GM23338 (cell line): ENCODE measurements at regions not wholly inside any gene's neighbourhood (a gene's known extent, or its start where the extent isn't known, plus 50 kb on each side); places are given as distances from the start of the nearest gene placed in this dataset.

Experiments
- CREB1 ChIP-seq: fragments of 250-450 bp; sonication (Bioruptor Pico); IDR thresholded peaks from 2 replicates; pipeline ENCODE4 v1.5.0; 2020; ENCODE audit warnings: low read depth, mild to moderate bottlenecking, moderate library complexity
- EZH2 ChIP-seq: fragments of 200-600 bp; sonication (generic); IDR thresholded peaks from one replicate; pipeline ENCODE4 v1.8.0; 2017; ENCODE audit warnings: antibody characterized with exemption, mild to moderate bottlenecking, low read depth; ENCODE audit not compliant: unreplicated experiment
- EZH2phosphoT487 ChIP-seq: fragments of 200-600 bp; sonication (generic); IDR thresholded peaks from one replicate; pipeline ENCODE4 v1.8.1; 2018; ENCODE audit warnings: antibody characterized with exemption; ENCODE audit not compliant: unreplicated experiment
- NANOG ChIP-seq: IDR thresholded peaks from 2 replicates; pipeline ENCODE4 v1.6.1; 2016; ENCODE audit warnings: antibody characterized with exemption, borderline replicate concordance
- STAT1 ChIP-seq: IDR thresholded peaks from one replicate; pipeline ENCODE4 v1.6.1; 2016; ENCODE audit warnings: antibody characterized with exemption; ENCODE audit not compliant: unreplicated experiment
- ZNF331 ChIP-seq: fragments of 250-450 bp; sonication (Bioruptor Pico); IDR thresholded peaks from 2 replicates; pipeline ENCODE4 v1.5.0; 2020; ENCODE audit warnings: low read depth, mild to moderate bottlenecking, moderate library complexity
- TF ChIP-seq, protein P1 (sequence below): fragments of 250-450 bp; sonication (Bioruptor Pico); IDR thresholded peaks from 2 replicates; pipeline ENCODE4 v1.5.0; 2020; ENCODE audit warnings: mild to moderate bottlenecking, moderate library complexity
- TF ChIP-seq, protein P2 (sequence below), 2 experiments: fragments of 200-600 bp in 1 of 2; sonication (generic) in 1 of 2; conservative IDR thresholded peaks; 2 replicates each; pipeline versions ENCODE4 v1.5.1 to v1.6.1; 2016 to 2017; ENCODE audit warnings: antibody characterized with exemption in 2 of 2, low read depth in 2 of 2, mild to moderate bottlenecking in 2 of 2, moderate library complexity in 1 of 2
- TF ChIP-seq, protein P3 (sequence below): IDR thresholded peaks from one replicate; pipeline ENCODE4 v1.6.1; 2018; ENCODE audit warnings: antibody characterized with exemption; ENCODE audit not compliant: unreplicated experiment

DNA sequence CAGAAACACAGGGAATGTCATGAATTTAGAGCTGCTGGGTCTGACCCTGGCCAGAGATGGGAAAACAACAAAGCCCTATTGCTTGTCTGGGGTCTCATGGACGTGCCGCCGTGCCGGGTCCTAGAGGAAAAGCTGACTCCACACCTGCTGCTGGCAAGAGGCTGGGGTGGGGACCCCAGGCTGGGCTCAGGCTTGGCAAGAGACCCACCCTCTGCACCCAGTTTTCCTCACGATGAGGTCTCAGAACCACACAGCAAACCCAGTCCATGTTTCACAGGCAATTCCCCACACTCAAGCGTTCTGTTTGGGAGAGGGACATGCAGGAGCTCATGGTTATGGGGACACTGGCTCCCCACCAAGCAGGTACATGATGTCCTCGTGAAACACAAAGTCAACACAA is 367.3 kb upstream of the SALL3 start (continued):
- TF ChIP-seq, protein P1, sequence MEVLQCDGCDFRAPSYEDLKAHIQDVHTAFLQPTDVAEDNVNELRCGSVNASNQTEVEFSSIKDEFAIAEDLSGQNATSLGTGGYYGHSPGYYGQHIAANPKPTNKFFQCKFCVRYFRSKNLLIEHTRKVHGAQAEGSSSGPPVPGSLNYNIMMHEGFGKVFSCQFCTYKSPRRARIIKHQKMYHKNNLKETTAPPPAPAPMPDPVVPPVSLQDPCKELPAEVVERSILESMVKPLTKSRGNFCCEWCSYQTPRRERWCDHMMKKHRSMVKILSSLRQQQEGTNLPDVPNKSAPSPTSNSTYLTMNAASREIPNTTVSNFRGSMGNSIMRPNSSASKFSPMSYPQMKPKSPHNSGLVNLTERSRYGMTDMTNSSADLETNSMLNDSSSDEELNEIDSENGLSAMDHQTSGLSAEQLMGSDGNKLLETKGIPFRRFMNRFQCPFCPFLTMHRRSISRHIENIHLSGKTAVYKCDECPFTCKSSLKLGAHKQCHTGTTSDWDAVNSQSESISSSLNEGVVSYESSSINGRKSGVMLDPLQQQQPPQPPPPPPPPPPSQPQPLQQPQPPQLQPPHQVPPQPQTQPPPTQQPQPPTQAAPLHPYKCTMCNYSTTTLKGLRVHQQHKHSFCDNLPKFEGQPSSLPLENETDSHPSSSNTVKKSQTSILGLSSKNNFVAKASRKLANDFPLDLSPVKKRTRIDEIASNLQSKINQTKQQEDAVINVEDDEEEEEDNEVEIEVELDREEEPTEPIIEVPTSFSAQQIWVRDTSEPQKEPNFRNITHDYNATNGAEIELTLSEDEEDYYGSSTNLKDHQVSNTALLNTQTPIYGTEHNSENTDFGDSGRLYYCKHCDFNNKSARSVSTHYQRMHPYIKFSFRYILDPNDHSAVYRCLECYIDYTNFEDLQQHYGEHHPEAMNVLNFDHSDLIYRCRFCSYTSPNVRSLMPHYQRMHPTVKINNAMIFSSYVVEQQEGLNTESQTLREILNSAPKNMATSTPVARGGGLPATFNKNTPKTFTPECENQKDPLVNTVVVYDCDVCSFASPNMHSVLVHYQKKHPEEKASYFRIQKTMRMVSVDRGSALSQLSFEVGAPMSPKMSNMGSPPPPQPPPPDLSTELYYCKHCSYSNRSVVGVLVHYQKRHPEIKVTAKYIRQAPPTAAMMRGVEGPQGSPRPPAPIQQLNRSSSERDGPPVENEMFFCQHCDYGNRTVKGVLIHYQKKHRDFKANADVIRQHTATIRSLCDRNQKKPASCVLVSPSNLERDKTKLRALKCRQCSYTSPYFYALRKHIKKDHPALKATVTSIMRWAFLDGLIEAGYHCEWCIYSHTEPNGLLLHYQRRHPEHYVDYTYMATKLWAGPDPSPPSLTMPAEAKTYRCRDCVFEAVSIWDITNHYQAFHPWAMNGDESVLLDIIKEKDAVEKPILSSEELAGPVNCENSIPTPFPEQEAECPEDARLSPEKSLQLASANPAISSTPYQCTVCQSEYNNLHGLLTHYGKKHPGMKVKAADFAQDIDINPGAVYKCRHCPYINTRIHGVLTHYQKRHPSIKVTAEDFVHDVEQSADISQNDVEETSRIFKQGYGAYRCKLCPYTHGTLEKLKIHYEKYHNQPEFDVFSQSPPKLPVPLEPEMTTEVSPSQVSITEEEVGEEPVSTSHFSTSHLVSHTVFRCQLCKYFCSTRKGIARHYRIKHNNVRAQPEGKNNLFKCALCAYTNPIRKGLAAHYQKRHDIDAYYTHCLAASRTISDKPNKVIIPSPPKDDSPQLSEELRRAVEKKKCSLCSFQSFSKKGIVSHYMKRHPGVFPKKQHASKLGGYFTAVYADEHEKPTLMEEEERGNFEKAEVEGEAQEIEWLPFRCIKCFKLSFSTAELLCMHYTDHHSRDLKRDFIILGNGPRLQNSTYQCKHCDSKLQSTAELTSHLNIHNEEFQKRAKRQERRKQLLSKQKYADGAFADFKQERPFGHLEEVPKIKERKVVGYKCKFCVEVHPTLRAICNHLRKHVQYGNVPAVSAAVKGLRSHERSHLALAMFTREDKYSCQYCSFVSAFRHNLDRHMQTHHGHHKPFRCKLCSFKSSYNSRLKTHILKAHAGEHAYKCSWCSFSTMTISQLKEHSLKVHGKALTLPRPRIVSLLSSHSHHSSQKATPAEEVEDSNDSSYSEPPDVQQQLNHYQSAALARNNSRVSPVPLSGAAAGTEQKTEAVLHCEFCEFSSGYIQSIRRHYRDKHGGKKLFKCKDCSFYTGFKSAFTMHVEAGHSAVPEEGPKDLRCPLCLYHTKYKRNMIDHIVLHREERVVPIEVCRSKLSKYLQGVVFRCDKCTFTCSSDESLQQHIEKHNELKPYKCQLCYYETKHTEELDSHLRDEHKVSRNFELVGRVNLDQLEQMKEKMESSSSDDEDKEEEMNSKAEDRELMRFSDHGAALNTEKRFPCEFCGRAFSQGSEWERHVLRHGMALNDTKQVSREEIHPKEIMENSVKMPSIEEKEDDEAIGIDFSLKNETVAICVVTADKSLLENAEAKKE (CRISPR knock-in tag) = no peak
- TF ChIP-seq, protein P2, sequence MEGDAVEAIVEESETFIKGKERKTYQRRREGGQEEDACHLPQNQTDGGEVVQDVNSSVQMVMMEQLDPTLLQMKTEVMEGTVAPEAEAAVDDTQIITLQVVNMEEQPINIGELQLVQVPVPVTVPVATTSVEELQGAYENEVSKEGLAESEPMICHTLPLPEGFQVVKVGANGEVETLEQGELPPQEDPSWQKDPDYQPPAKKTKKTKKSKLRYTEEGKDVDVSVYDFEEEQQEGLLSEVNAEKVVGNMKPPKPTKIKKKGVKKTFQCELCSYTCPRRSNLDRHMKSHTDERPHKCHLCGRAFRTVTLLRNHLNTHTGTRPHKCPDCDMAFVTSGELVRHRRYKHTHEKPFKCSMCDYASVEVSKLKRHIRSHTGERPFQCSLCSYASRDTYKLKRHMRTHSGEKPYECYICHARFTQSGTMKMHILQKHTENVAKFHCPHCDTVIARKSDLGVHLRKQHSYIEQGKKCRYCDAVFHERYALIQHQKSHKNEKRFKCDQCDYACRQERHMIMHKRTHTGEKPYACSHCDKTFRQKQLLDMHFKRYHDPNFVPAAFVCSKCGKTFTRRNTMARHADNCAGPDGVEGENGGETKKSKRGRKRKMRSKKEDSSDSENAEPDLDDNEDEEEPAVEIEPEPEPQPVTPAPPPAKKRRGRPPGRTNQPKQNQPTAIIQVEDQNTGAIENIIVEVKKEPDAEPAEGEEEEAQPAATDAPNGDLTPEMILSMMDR (conservative IDR thresholded peaks at IDR 0.05; ENCODE audit: low read depth in 2 of 2) = no peak
- TF ChIP-seq, protein P3, sequence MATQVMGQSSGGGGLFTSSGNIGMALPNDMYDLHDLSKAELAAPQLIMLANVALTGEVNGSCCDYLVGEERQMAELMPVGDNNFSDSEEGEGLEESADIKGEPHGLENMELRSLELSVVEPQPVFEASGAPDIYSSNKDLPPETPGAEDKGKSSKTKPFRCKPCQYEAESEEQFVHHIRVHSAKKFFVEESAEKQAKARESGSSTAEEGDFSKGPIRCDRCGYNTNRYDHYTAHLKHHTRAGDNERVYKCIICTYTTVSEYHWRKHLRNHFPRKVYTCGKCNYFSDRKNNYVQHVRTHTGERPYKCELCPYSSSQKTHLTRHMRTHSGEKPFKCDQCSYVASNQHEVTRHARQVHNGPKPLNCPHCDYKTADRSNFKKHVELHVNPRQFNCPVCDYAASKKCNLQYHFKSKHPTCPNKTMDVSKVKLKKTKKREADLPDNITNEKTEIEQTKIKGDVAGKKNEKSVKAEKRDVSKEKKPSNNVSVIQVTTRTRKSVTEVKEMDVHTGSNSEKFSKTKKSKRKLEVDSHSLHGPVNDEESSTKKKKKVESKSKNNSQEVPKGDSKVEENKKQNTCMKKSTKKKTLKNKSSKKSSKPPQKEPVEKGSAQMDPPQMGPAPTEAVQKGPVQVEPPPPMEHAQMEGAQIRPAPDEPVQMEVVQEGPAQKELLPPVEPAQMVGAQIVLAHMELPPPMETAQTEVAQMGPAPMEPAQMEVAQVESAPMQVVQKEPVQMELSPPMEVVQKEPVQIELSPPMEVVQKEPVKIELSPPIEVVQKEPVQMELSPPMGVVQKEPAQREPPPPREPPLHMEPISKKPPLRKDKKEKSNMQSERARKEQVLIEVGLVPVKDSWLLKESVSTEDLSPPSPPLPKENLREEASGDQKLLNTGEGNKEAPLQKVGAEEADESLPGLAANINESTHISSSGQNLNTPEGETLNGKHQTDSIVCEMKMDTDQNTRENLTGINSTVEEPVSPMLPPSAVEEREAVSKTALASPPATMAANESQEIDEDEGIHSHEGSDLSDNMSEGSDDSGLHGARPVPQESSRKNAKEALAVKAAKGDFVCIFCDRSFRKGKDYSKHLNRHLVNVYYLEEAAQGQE = no peak
- no peak for TF ChIP-seq STAT1
- TF ChIP-seq CREB1 (CRISPR knock-in tag) = no peak
- TF ChIP-seq ZNF331 (CRISPR knock-in tag) = no peak
- TF ChIP-seq EZH2 = no peak
- TF ChIP-seq EZH2phosphoT487 = no peak
- TF ChIP-seq NANOG = no peak
